ENCODE measurements at regions not wholly inside any gene's neighbourhood (a gene's known extent, or its start where the extent isn't known, plus 50 kb on each side); places are given as distances from the start of the nearest gene placed in this dataset.

GRCh38 chr6:150651808-150652470 is 52.3 kb downstream of the PLEKHG1 start:
- no peak for DNase-seq (ENCODE audit: low spot score)

- no peak for DNase-seq (ENCODE audit: low spot score)
Measured at GRCh38 chr6:150652848-150653613, 53.3 kb downstream of the PLEKHG1 start.

- DNase-seq (ENCODE audit: low spot score): no peak
Measured at GRCh38 chr6:150654608-150655007, 54.9 kb downstream of the PLEKHG1 start.

- no peak for DNase-seq (ENCODE audit: low spot score)
Measured at GRCh38 chr6:150656156-150656555, 56.5 kb downstream of the PLEKHG1 start.

- DNase-seq (ENCODE audit: low spot score): no peak
Measured at GRCh38 chr6:150658421-150658820, 58.7 kb downstream of the PLEKHG1 start.

GRCh38 chr6:150659046-150659763 is 59.5 kb downstream of the PLEKHG1 start:
- DNase-seq (ENCODE audit: low spot score): no peak

- no peak for DNase-seq (ENCODE audit: low spot score)
Measured at GRCh38 chr6:150661216-150662007, 61.7 kb downstream of the PLEKHG1 start.

- DNase-seq (ENCODE audit: low spot score): no peak
Measured at GRCh38 chr6:150662814-150663213, 63.1 kb downstream of the PLEKHG1 start.

- DNase-seq (ENCODE audit: low spot score): no peak
Measured at GRCh38 chr6:150664091-150664490, 64.4 kb downstream of the PLEKHG1 start.

- no peak for DNase-seq (ENCODE audit: low spot score)
Measured at GRCh38 chr6:150666071-150666470, 66.4 kb downstream of the PLEKHG1 start.

GRCh38 chr6:150667359-150667758 is 67.7 kb downstream of the PLEKHG1 start:
- DNase-seq (ENCODE audit: low spot score): no peak

- DNase-seq (ENCODE audit: low spot score): peak; percentile 95
Measured at GRCh38 chr6:150667977-150668716, 68.5 kb downstream of the PLEKHG1 start.

GRCh38 chr6:150668900-150669302 is 69.2 kb downstream of the PLEKHG1 start:
- DNase-seq (ENCODE audit: low spot score): no peak

- DNase-seq (ENCODE audit: low spot score): no peak
Measured at GRCh38 chr6:150670311-150670710, 70.6 kb downstream of the PLEKHG1 start.

- DNase-seq (ENCODE audit: low spot score): no peak
Measured at GRCh38 chr6:150672800-150673199, 73.1 kb downstream of the PLEKHG1 start.

GRCh38 chr6:150673720-150674346 is 74.1 kb downstream of the PLEKHG1 start:
- DNase-seq (ENCODE audit: low spot score): no peak

GRCh38 chr6:150676344-150676743 is 76.7 kb downstream of the PLEKHG1 start:
- no peak for DNase-seq (ENCODE audit: low spot score)

GRCh38 chr6:150676772-150677171 is 77.1 kb downstream of the PLEKHG1 start:
- DNase-seq (ENCODE audit: low spot score): no peak

GRCh38 chr6:150680510-150680909 is 80.8 kb downstream of the PLEKHG1 start:
- DNase-seq (ENCODE audit: low spot score): no peak

GRCh38 chr6:150681578-150682395 is 82.1 kb downstream of the PLEKHG1 start:
- peak; percentile 57 for DNase-seq (ENCODE audit: low spot score)
